GM21360 (cell line): ENCODE measurements at regions not wholly inside any gene's neighbourhood (a gene's known extent, or its start where the extent isn't known, plus 50 kb on each side); places are given as distances from the start of the nearest gene placed in this dataset.

Experiments
- ATAC-seq: cut with Tn5 transposase; IDR thresholded peaks from one replicate; pipeline ENCODE4 v1.9.1; 2021; ENCODE audit warnings: mild to moderate bottlenecking, moderate library complexity; ENCODE audit not compliant: unreplicated experiment

- ATAC-seq, result no peak
Measured at GRCh38 chr12:131370791-131371347, 340.0 kb upstream of the SFSWAP start.

- ATAC-seq, result no peak
Measured at GRCh38 chr12:131371401-131372170, 339.3 kb upstream of the SFSWAP start.

GRCh38 chr12:131372171-131372475 lies 338.8 kb upstream of the SFSWAP start:
- ATAC-seq, result no peak

GRCh38 chr12:131372706-131373195 lies 338.1 kb upstream of the SFSWAP start:
- ATAC-seq, result no peak

GRCh38 chr12:131375261-131375971 lies 335.5 kb upstream of the SFSWAP start:
- no peak for ATAC-seq

- ATAC-seq, result no peak
Measured at GRCh38 chr12:131375972-131376345, 334.9 kb upstream of the SFSWAP start.

GRCh38 chr12:131378176-131378842 lies 332.6 kb upstream of the SFSWAP start:
- no peak for ATAC-seq

GRCh38 chr12:131378861-131379665 lies 331.8 kb upstream of the SFSWAP start:
- ATAC-seq, result no peak

GRCh38 chr12:131379738-131380137 lies 331.2 kb upstream of the SFSWAP start:
- ATAC-seq, result no peak

- no peak for ATAC-seq
Measured at GRCh38 chr12:131380220-131380964, 330.5 kb upstream of the SFSWAP start.

- no peak for ATAC-seq
Measured at GRCh38 chr12:131380965-131381705, 329.8 kb upstream of the SFSWAP start.

GRCh38 chr12:131381716-131382430 lies 329.0 kb upstream of the SFSWAP start:
- ATAC-seq, result no peak

- no peak for ATAC-seq
Measured at GRCh38 chr12:131383291-131383690, 327.6 kb upstream of the SFSWAP start.

- no peak for ATAC-seq
Measured at GRCh38 chr12:131383741-131384543, 326.9 kb upstream of the SFSWAP start.

- ATAC-seq, result no peak
Measured at GRCh38 chr12:131384544-131384855, 326.4 kb upstream of the SFSWAP start.

GRCh38 chr12:131385313-131386166 lies 325.4 kb upstream of the SFSWAP start:
- no peak for ATAC-seq

- ATAC-seq, result no peak
Measured at GRCh38 chr12:131386167-131386521, 324.7 kb upstream of the SFSWAP start.
